H1 (cell line): ENCODE measurements at regions not wholly inside any gene's neighbourhood (a gene's known extent, or its start where the extent isn't known, plus 50 kb on each side); places are given as distances from the start of the nearest gene placed in this dataset.

Experiments
- CTCF ChIA-PET: fragments of 300-600 bp; sonication (Branson Sonifier 250); formaldehyde crosslinking; loops from one replicate; lab custom pipeline; 2021; ENCODE audit not compliant: partially characterized antibody; lab: Charles Lee
- POLR2A ChIA-PET: fragments of 300-600 bp; sonication (Branson Sonifier 250); formaldehyde crosslinking; loops from one replicate; lab custom pipeline; 2021; ENCODE audit warnings: inconsistent platforms; ENCODE audit not compliant: partially characterized antibody; lab: Charles Lee
- DNase-seq, 2 experiments: peaks; one replicate each; pipeline versions ENCODE4 v3.0.0 to v3.0.0-alpha.2; 2010 to 2022; ENCODE audit warnings: low spot score in 2 of 2, low read depth in 1 of 2, mixed read lengths in 1 of 2
- FAIRE-seq: peaks from 2 replicates; lab custom pipeline; 2011; peaks lifted over from hg19 to GRCh38; lab: Jason Lieb, UNC
- H2AFZ ChIP-seq: 2 replicates; pipeline ENCODE4 v1.8.1; 2012; ENCODE audit warnings: low read length, inconsistent platforms
- H2AK5ac ChIP-seq: 2 replicates; pipeline ENCODE4 v1.6.1; 2013; ENCODE audit warnings: low read depth, low read length
- H2BK120ac ChIP-seq: replicated peaks from 2 replicates; pipeline ENCODE3; 2013; ENCODE audit warnings: low read depth, low read length, inconsistent platforms
- H2BK12ac ChIP-seq: 2 replicates; pipeline ENCODE4 v1.6.1; 2013; ENCODE audit warnings: low read depth, low read length
- H2BK15ac ChIP-seq: 2 replicates; pipeline ENCODE4 v1.6.1; 2013; ENCODE audit warnings: low read length
- H2BK20ac ChIP-seq: 2 replicates; pipeline ENCODE4 v1.6.1; 2013; ENCODE audit warnings: low read length
- H2BK5ac ChIP-seq: 2 replicates; pipeline ENCODE4 v1.6.1; 2013; ENCODE audit warnings: low read depth, low read length
- H3K14ac ChIP-seq: 2 replicates; pipeline ENCODE4 v1.6.1; 2013; ENCODE audit warnings: inconsistent platforms; ENCODE audit not compliant: insufficient read length
- H3K18ac ChIP-seq: 2 replicates; pipeline ENCODE4 v1.6.1; 2013; ENCODE audit warnings: low read length; ENCODE audit errors: extremely low read depth
- H3K23ac ChIP-seq: 2 replicates; pipeline ENCODE4 v1.6.1; 2013; ENCODE audit warnings: inconsistent platforms; ENCODE audit not compliant: insufficient read length
- H3K23me2 ChIP-seq: 2 replicates; pipeline ENCODE4 v1.6.1; 2013; ENCODE audit warnings: low read depth, low read length
- H3K27ac ChIP-seq: 2 replicates; pipeline ENCODE4 v1.6.1; 2011; ENCODE audit warnings: low read depth, low read length, inconsistent platforms
- H3K27me3 ChIP-seq, 4 experiments: replicated peaks in 1 of 4; 1 replicate in 1 of 4; 2 replicates in 3 of 4; pipeline versions ENCODE4 v1.6.1 to v1.8.1; 2011 to 2013; ENCODE audit warnings: low read length in 3 of 4, mild to moderate bottlenecking in 3 of 4, inconsistent platforms in 2 of 4, mixed read lengths in 2 of 4, moderate library complexity in 1 of 4; ENCODE audit not compliant: control insufficient read depth in 3 of 4, insufficient read depth in 3 of 4; ENCODE audit errors: extremely low read depth in 1 of 4
- H3K36me3 ChIP-seq, 4 experiments: 2 replicates each; pipeline versions ENCODE4 v1.6.1 to v1.8.1; 2011 to 2013; ENCODE audit warnings: mild to moderate bottlenecking in 4 of 4, low read length in 3 of 4, moderate library complexity in 2 of 4, control low read depth in 1 of 4, inconsistent platforms in 1 of 4; ENCODE audit not compliant: insufficient read depth in 4 of 4, control insufficient read depth in 2 of 4
- H3K4ac ChIP-seq: replicated peaks from 2 replicates; pipeline ENCODE3; 2013; ENCODE audit warnings: low read length, low read depth, mixed read lengths, inconsistent platforms; ENCODE audit not compliant: insufficient read length
- H3K4me1 ChIP-seq, 4 experiments: replicated peaks in 1 of 4; 1 replicate in 1 of 4; 2 replicates in 3 of 4; pipeline versions ENCODE4 v1.6.1 to v1.8.1; 2011 to 2013; ENCODE audit warnings: low read length in 3 of 4, inconsistent platforms in 2 of 4, mixed read lengths in 1 of 4; ENCODE audit not compliant: insufficient read depth in 4 of 4, control insufficient read depth in 3 of 4
- H3K4me2 ChIP-seq, 2 experiments: 2 replicates each; pipeline versions ENCODE4 v1.6.1 to v1.8.1; 2011 to 2013; ENCODE audit warnings: low read depth in 2 of 2, low read length in 2 of 2, control low read depth in 1 of 2, inconsistent platforms in 1 of 2, mild to moderate bottlenecking in 1 of 2; ENCODE audit not compliant: insufficient read depth in 1 of 2
- H3K4me3 ChIP-seq, 4 experiments: fragments of 200-600, 300-600 bp in 1 of 4; sonication (generic), shearing (Covaris generic), sonication (Bioruptor Twin) in 1 of 4; 2 replicates each; pipeline versions ENCODE4 v1.5.1 to v1.8.1; 2011 to 2016; ENCODE audit warnings: low read length in 4 of 4, low read depth in 3 of 4, control low read depth in 2 of 4, inconsistent platforms in 2 of 4, mild to moderate bottlenecking in 2 of 4, mixed read lengths in 1 of 4, moderate library complexity in 1 of 4; ENCODE audit not compliant: insufficient read depth in 2 of 4; ENCODE audit errors: extremely low read depth in 1 of 4
- H3K56ac ChIP-seq: replicated peaks from 2 replicates; pipeline ENCODE3; 2013; ENCODE audit warnings: low read depth, mild to moderate bottlenecking, mixed read lengths, low read length, inconsistent platforms; ENCODE audit not compliant: insufficient read length
- H3K79me1 ChIP-seq: 2 replicates; pipeline ENCODE4 v1.6.1; 2013; ENCODE audit warnings: low read depth, low read length, control low read depth
- H3K79me2 ChIP-seq, 2 experiments: 2 replicates each; pipeline versions ENCODE4 v1.6.1 to v1.8.1; 2012 to 2013; ENCODE audit warnings: low read length in 2 of 2, mild to moderate bottlenecking in 2 of 2, inconsistent platforms in 1 of 2; ENCODE audit not compliant: insufficient read depth in 2 of 2, control insufficient read depth in 1 of 2
- H3K9ac ChIP-seq, 4 experiments: replicated peaks in 1 of 4; 1 replicate in 1 of 4; 2 replicates in 3 of 4; pipeline versions ENCODE4 v1.6.1 to v1.8.1; 2011 to 2013; ENCODE audit warnings: low read depth in 3 of 4, low read length in 3 of 4, control low read depth in 2 of 4, mild to moderate bottlenecking in 2 of 4, moderate library complexity in 2 of 4, inconsistent platforms in 1 of 4; ENCODE audit errors: extremely low read depth in 1 of 4
- H3K9me3 ChIP-seq, 2 experiments: 2 replicates each; pipeline versions ENCODE4 v1.6.1 to v1.8.1; 2012 to 2013; ENCODE audit warnings: mild to moderate bottlenecking in 2 of 2, moderate library complexity in 2 of 2, control low read depth in 1 of 2, inconsistent platforms in 1 of 2, low read depth in 1 of 2, low read length in 1 of 2, mixed read lengths in 1 of 2; ENCODE audit not compliant: insufficient read depth in 2 of 2
- H4K20me1 ChIP-seq, 2 experiments: replicated peaks in 1 of 2; 2 replicates each; pipeline versions ENCODE3 to v1.8.1; 2011 to 2013; ENCODE audit warnings: inconsistent platforms in 2 of 2, low read length in 2 of 2, mild to moderate bottlenecking in 1 of 2; ENCODE audit not compliant: insufficient read depth in 2 of 2, control insufficient read depth in 1 of 2
- H4K5ac ChIP-seq: 2 replicates; pipeline ENCODE4 v1.6.1; 2013; ENCODE audit warnings: low read length, low read depth, mixed read lengths, inconsistent platforms; ENCODE audit not compliant: insufficient read length
- H4K8ac ChIP-seq: 2 replicates; pipeline ENCODE4 v1.8.0; 2013; ENCODE audit warnings: mild to moderate bottlenecking, moderate library complexity, low read length, inconsistent platforms; ENCODE audit not compliant: insufficient read depth; ENCODE audit errors: extremely low read depth
- H4K91ac ChIP-seq: replicated peaks from 2 replicates; pipeline ENCODE3; 2013; ENCODE audit warnings: low read length, mixed read lengths, inconsistent platforms; ENCODE audit not compliant: insufficient read length
- BACH1 ChIP-seq: IDR thresholded peaks from 2 replicates; pipeline ENCODE4 v1.6.1; 2012; ENCODE audit warnings: low read length, improper control_type of control experiment
- CREB1 ChIP-seq: IDR thresholded peaks from 2 replicates; pipeline ENCODE4 v1.6.1; 2012; ENCODE audit warnings: inconsistent platforms
- CTBP2 ChIP-seq: IDR thresholded peaks from 2 replicates; pipeline ENCODE4 v1.7.0; 2011; ENCODE audit warnings: borderline replicate concordance, mild to moderate bottlenecking, moderate library complexity, mixed read lengths, low read length; ENCODE audit not compliant: insufficient read depth, insufficient read length
- JUN ChIP-seq: IDR thresholded peaks from 2 replicates; pipeline ENCODE4 v1.6.1; 2011; ENCODE audit warnings: low read depth, mild to moderate bottlenecking, improper control_type of control experiment, low read length
- NANOG ChIP-seq: IDR thresholded peaks from 2 replicates; pipeline ENCODE4 v1.6.1; 2011; ENCODE audit warnings: low read length, low read depth, mild to moderate bottlenecking, inconsistent platforms; ENCODE audit not compliant: insufficient read depth, poor library complexity, severe bottlenecking
- SIX5 ChIP-seq: IDR thresholded peaks from 2 replicates; pipeline ENCODE4 v1.6.1; 2011; ENCODE audit warnings: mild to moderate bottlenecking, low read depth, low read length
- TCF12 ChIP-seq: IDR thresholded peaks from 2 replicates; pipeline ENCODE4 v1.6.1; 2011; ENCODE audit warnings: low read depth, mild to moderate bottlenecking, low read length
- WGBS, 2 experiments: shearing (Covaris generic) in 1 of 2; methylation state at CpG; one replicate each; pipeline versions ENCODE4 v1.1.6 to v1.1.7; 2013 to 2015; ENCODE audit warnings: low lambda C conversion rate in 2 of 2, mixed read lengths in 2 of 2, inconsistent platforms in 1 of 2, low coverage in 1 of 2, missing lambda C conversion rate in 1 of 2; ENCODE audit not compliant: insufficient replicate concordance in 2 of 2, insufficient coverage in 1 of 2, insufficient read length in 1 of 2; ENCODE audit errors: extremely low coverage in 1 of 2, missing lambda C conversion rate in 1 of 2; 5-methylcytosine and 5-hydroxymethylcytosine counted together

- H3K36me3 ChIP-seq, result no peaks in the 10 kb centered on the region
- TF ChIP-seq SIX5, result no peak
- TF ChIP-seq CREB1, result no peak
- no peak for TF ChIP-seq JUN
- TF ChIP-seq BACH1, result no peak
- no peak for TF ChIP-seq TCF12
- no peak for TF ChIP-seq NANOG
- TF ChIP-seq CTBP2, result no peak
- no peak overlapping the region for H3K9ac ChIP-seq
- no peak overlapping the region for H3K56ac ChIP-seq
- ChIA-PET CTCF (interaction anchor here (2.5 kb wide), 1 partner anchor 99 kb away, joined by 7 read pairs; no protein-coding TSS in a partner anchor), POLR2A (no interaction called here)
- no peak overlapping the region; the same call in 1 of the 2 replicates for H4K8ac ChIP-seq
- H3K9me3 ChIP-seq, result no peaks in the 10 kb centered on the region
- H2BK5ac ChIP-seq, result no peak overlapping the region
- no peak overlapping the region for H3K4me2 ChIP-seq
- H3K23ac ChIP-seq, result no peak overlapping the region
- H3K27ac ChIP-seq, result no peak overlapping the region
- H3K23me2 ChIP-seq, result 0 out of 2 replicates have a peak, but pooled peaks cover 1% of the 10 kb centered on the region
- H3K27me3 ChIP-seq, result no peaks in the 10 kb centered on the region; a peak in 1 of 7 replicates
- WGBS, 2 experiments, result 88% methylated on average over 15 of the region's 15 CpGs; no CpG with 5 or more reads in 1 of the 2 experiments
- 0 out of 2 replicates have a peak overlapping the region, but pooled peaks have one; percentile 17 for H2BK12ac ChIP-seq
- no peak overlapping the region for H3K14ac ChIP-seq
- no peaks in the 10 kb centered on the region for H3K79me2 ChIP-seq
- no peaks in the 10 kb centered on the region for H3K79me1 ChIP-seq
- no peak overlapping the region for H2BK20ac ChIP-seq
- no peak overlapping the region for H4K5ac ChIP-seq
- no peak overlapping the region for H3K18ac ChIP-seq
- H2BK15ac ChIP-seq, result no peak overlapping the region
- DNase-seq, result peak in 1 of 2 experiments; percentile 37
- FAIRE-seq, result no peak
- peaks cover 0 to 4% (median 0%) of the 10 kb centered on the region in 4 experiments; a peak in 1 of 7 replicates for H3K4me1 ChIP-seq
- H2AFZ ChIP-seq, result no peak overlapping the region
- no peak overlapping the region for H4K91ac ChIP-seq
- H4K20me1 ChIP-seq, result peaks cover 0 to 1% of the 10 kb centered on the region in 2 experiments
- H3K4ac ChIP-seq, result no peak overlapping the region
- H3K4me3 ChIP-seq, result no peak overlapping the region
- no peak overlapping the region for H2AK5ac ChIP-seq
- no peak overlapping the region for H2BK120ac ChIP-seq
These were observed 96.1 kb upstream of the RET start for GRCh38 chr10:42980553-42981357.
